GM10266 (cell line): ENCODE measurements at regions not wholly inside any gene's neighbourhood (a gene's known extent, or its start where the extent isn't known, plus 50 kb on each side); places are given as distances from the start of the nearest gene placed in this dataset.

Experiments used
- DNase-seq: peaks from one replicate; pipeline ENCODE4 v3.0.0; 2012; ENCODE audit errors: extremely low spot score
- CTCF ChIP-seq: IDR thresholded peaks from 2 replicates; pipeline ENCODE4 v1.5.1; 2012; ENCODE audit warnings: mild to moderate bottlenecking, low read depth; ENCODE audit not compliant: control insufficient read depth, insufficient read depth; ENCODE audit errors: missing control alignments

- TF ChIP-seq CTCF = no peak
- DNase-seq = no peak
Observed at GRCh38 chr22:48960980-48961660, 866.6 kb downstream of the BRD1 start.

- TF ChIP-seq CTCF = no peak
- no peak for DNase-seq
Observed at GRCh38 chr22:48960576-48960975, 867.1 kb downstream of the BRD1 start.

GRCh38 chr22:48959496-48959895 is 868.2 kb downstream of the BRD1 start:
- DNase-seq = no peak
- no peak for TF ChIP-seq CTCF

GRCh38 chr22:48957987-48958321 is 869.7 kb downstream of the BRD1 start:
- DNase-seq = no peak
- no peak for TF ChIP-seq CTCF

- TF ChIP-seq CTCF = no peak
- DNase-seq = no peak
Observed at GRCh38 chr22:48957311-48957986, 870.2 kb downstream of the BRD1 start.

GRCh38 chr22:48955351-48956311 is 872.0 kb downstream of the BRD1 start:
- DNase-seq = no peak
- no peak for TF ChIP-seq CTCF
